ENCODE measurements at regions not wholly inside any gene's neighbourhood (a gene's known extent, or its start where the extent isn't known, plus 50 kb on each side); places are given as distances from the start of the nearest gene placed in this dataset.

DNA sequence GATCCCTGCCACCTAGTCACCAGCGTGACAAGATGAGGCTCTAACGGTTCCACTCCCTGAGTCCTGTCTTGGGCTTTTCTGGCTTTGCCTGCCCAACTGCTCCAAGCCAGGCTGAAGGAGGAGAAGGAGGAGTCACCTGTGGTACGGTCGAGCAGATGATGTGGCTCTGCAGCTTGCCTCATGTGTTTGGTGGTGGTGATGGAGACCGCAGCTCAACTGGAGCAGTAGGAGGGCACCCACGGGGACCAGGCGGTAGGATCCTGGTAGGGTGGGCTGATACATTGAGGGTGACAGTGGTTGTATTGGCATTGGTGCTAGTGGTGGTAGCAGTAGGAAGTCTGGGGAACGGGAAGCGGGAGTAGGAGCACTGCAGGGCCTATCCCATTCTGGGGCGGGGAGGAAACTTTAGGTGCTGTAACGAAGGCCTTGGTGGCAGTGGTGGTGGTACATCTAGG lies 202.8 kb upstream of the WSB1 start:
- no peak for FAIRE-seq
- H3K4me3 ChIP-seq: peak overlapping the region; percentile 80
- H3K27me3 ChIP-seq (ENCODE audit: control insufficient read depth in 2 of 2, insufficient read depth in 2 of 2, low read length in 2 of 2): no peaks in the 10 kb centered on the region
- intact Hi-C loops (cut with micrococcal nuclease): no loop called here
- ChIA-PET CTCF (ENCODE audit: low intra/inter-chr PET ratio) (no interaction called here), POLR2A (interaction anchor here (0.6 to 3.8 kb wide), 22 partner anchors 9 to 950 kb away, joined by 3 to 40 read pairs (median 4); partner anchors contain the start of gene WSB1)
- H3K4me2 ChIP-seq (ENCODE audit: insufficient read depth, low read length): peak overlapping the region; percentile 97
- no peaks in the 10 kb centered on the region for H3K9me3 ChIP-seq (replicated peaks; ENCODE audit: control insufficient read depth, insufficient read depth, low read depth, low read length)
- peak in 1 of 4 experiments; percentile 60 for DNase-seq (ENCODE audit: extremely low read depth in 1 of 4, low spot score in 3 of 4)
- H3K9me1 ChIP-seq (ENCODE audit: control insufficient read depth, insufficient read depth, low read length): no peaks in the 10 kb centered on the region
- BruUV-seq (replicated peaks): no TSS peak
- no peak overlapping the region for H2AFZ ChIP-seq (ENCODE audit: low read depth, low read length)
- 7% methylated on average over 10 of the region's 11 CpGs for WGBS (ENCODE audit: insufficient coverage, low coverage, missing lambda C conversion rate)
- peaks cover 27% of the 10 kb centered on the region; the same call in 2 of the 3 replicates for H3K36me3 ChIP-seq (ENCODE audit: control insufficient read depth, insufficient read depth, low read length)
- peaks cover 97% of the 10 kb centered on the region for H3K79me2 ChIP-seq (ENCODE audit: control insufficient read depth, insufficient read depth, low read length)
- peaks cover 16% of the 10 kb centered on the region for H4K20me1 ChIP-seq (replicated peaks; ENCODE audit: control insufficient read depth, insufficient read depth, low read length)
- 0 out of 3 replicates have a peak, but pooled peaks have one; percentile 4 for ATAC-seq
- peaks cover 3 to 4% of the 10 kb centered on the region in 2 experiments; a peak in 2 of 5 replicates for H3K4me1 ChIP-seq (replicated peaks in 1 of 2; ENCODE audit: control insufficient read depth in 2 of 2, insufficient read depth in 2 of 2, low read length in 2 of 2)
- in situ Hi-C loops (cut with MboI): no loop called here
- H3K27ac ChIP-seq (ENCODE audit: extremely low read depth, low read depth, low read length): peak overlapping the region; percentile 88
- H3K9ac ChIP-seq (ENCODE audit: insufficient read depth in 1 of 2, low read depth in 2 of 2, low read length in 2 of 2): peak overlapping the region; percentile 92 to 99
- no peak for TF ChIP-seq ADNP (tag; IDR thresholded peaks at IDR 0.05)
- TF ChIP-seq ZNF224 (CRISPR knock-in tag; IDR thresholded peaks at IDR 0.05): peak; percentile 81; the same call in 1 of the 2 replicates
- TF ChIP-seq ETV1 (tag; conservative IDR thresholded peaks at IDR 0.05; ENCODE audit: low read depth): no peak
- TF ChIP-seq CTBP1 (IDR thresholded peaks at IDR 0.05; ENCODE audit: borderline replicate concordance): peak; percentile 33; the same call in 1 of the 2 replicates
- TF ChIP-seq NKRF (IDR thresholded peaks at IDR 0.05; ENCODE audit: borderline replicate concordance): peak; percentile 63; the same call in 1 of the 2 replicates
- TF ChIP-seq SFPQ (IDR thresholded peaks at IDR 0.05; ENCODE audit: low read depth, low read length): peak; percentile 13; the same call in 1 of the 2 replicates
- TF ChIP-seq POLR2AphosphoS5 (IDR thresholded peaks at IDR 0.05; ENCODE audit: control insufficient read depth, insufficient read depth, low read depth, low read length): 0 out of 2 replicates have a peak, but pooled peaks have one; percentile 15
- TF ChIP-seq, protein P1, sequence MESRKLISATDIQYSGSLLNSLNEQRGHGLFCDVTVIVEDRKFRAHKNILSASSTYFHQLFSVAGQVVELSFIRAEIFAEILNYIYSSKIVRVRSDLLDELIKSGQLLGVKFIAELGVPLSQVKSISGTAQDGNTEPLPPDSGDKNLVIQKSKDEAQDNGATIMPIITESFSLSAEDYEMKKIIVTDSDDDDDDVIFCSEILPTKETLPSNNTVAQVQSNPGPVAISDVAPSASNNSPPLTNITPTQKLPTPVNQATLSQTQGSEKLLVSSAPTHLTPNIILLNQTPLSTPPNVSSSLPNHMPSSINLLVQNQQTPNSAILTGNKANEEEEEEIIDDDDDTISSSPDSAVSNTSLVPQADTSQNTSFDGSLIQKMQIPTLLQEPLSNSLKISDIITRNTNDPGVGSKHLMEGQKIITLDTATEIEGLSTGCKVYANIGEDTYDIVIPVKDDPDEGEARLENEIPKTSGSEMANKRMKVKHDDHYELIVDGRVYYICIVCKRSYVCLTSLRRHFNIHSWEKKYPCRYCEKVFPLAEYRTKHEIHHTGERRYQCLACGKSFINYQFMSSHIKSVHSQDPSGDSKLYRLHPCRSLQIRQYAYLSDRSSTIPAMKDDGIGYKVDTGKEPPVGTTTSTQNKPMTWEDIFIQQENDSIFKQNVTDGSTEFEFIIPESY (CRISPR knock-in tag; IDR thresholded peaks at IDR 0.05): peak; percentile 34; the same call in 1 of the 2 replicates
- TF ChIP-seq SMAD1 (IDR thresholded peaks at IDR 0.05; ENCODE audit: low read depth, low read length, partially characterized antibody): no peak
- peak; percentile 45; the same call in 1 of the 2 replicates for TF ChIP-seq HDGF (IDR thresholded peaks at IDR 0.05)
- peak; percentile 99 for TF ChIP-seq ZC3H4 (CRISPR knock-in tag; IDR thresholded peaks at IDR 0.05; ENCODE audit: borderline replicate concordance)
- TF ChIP-seq ZNF76 (CRISPR knock-in tag; IDR thresholded peaks at IDR 0.05; ENCODE audit: borderline replicate concordance): no peak
- no peak for TF ChIP-seq ZNF23 (CRISPR knock-in tag; IDR thresholded peaks at IDR 0.05)
- peak; percentile 71 for TF ChIP-seq HNRNPL (IDR thresholded peaks at IDR 0.05; ENCODE audit: low read depth, low read length)

Measured in K562 (cell line).